Fibroblast of villous mesenchyme (primary cell): ENCODE measurements at regions not wholly inside any gene's neighbourhood (a gene's known extent, or its start where the extent isn't known, plus 50 kb on each side); places are given as distances from the start of the nearest gene placed in this dataset.

Source experiments
- DNase-seq: peaks from one replicate; pipeline ENCODE4 v3.0.0-alpha.2; 2010; ENCODE audit warnings: low read depth
- H3K4me3 ChIP-seq: 2 replicates; pipeline ENCODE4 v1.5.1; 2011; ENCODE audit warnings: low read depth, mild to moderate bottlenecking, low read length
- CTCF ChIP-seq: IDR thresholded peaks from 2 replicates; pipeline ENCODE4 v1.5.1; 2012; ENCODE audit warnings: low read depth, mild to moderate bottlenecking, low read length; ENCODE audit not compliant: insufficient read depth

- DNase-seq, result peak; percentile 31
- no peak for TF ChIP-seq CTCF
Observed at GRCh38 chr2:158009399-158009798, 92.3 kb upstream of the UPP2 start.

GRCh38 chr2:158006961-158007719, 94.5 kb upstream of the UPP2 start:
- DNase-seq, result no peak
- H3K4me3 ChIP-seq, result no peak overlapping the region
- TF ChIP-seq CTCF, result no peak

More at GRCh38 chr2:158009399-158009798, 92.3 kb upstream of the UPP2 start:
- no peak overlapping the region for H3K4me3 ChIP-seq

GRCh38 chr2:158004126-158004764, 97.4 kb upstream of the UPP2 start:
- no peak for TF ChIP-seq CTCF
- peak; percentile 28 for DNase-seq
- H3K4me3 ChIP-seq, result no peak overlapping the region

GRCh38 chr2:158002079-158002478, 99.6 kb upstream of the UPP2 start:
- no peak overlapping the region for H3K4me3 ChIP-seq
- DNase-seq, result no peak
- no peak for TF ChIP-seq CTCF

- no peak for DNase-seq
- TF ChIP-seq CTCF, result no peak
- H3K4me3 ChIP-seq, result no peak overlapping the region
Observed at GRCh38 chr2:157996799-157997198, 104.9 kb upstream of the UPP2 start.

- TF ChIP-seq CTCF, result no peak
- H3K4me3 ChIP-seq, result no peak overlapping the region
- no peak for DNase-seq
Observed at GRCh38 chr2:157995117-157995516, 106.6 kb upstream of the UPP2 start.

GRCh38 chr2:157991932-157992331, 109.7 kb upstream of the UPP2 start:
- TF ChIP-seq CTCF, result no peak
- H3K4me3 ChIP-seq, result no peak overlapping the region
- no peak for DNase-seq
